ENCODE measurements at regions not wholly inside any gene's neighbourhood (a gene's known extent, or its start where the extent isn't known, plus 50 kb on each side); places are given as distances from the start of the nearest gene placed in this dataset.

DNA sequence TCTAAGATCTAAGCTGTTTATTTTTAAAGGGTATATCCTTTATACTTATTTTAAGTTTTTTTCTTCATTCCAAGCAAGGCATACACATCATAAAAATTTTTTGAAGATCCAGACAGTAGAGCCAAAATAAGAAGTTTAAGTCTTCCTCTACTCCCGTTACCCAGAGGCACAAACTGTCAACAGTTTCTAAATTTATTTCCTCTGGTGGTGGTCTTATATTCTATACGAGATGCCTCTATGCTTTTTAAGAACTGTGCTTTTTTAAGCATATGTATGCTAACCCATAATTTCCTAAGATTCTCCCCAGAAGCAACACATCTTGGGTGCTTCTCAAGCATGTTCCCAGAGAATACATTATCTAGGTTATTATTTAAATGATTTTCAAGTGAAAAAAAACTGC lies 383.6 kb downstream of the COG6 start:
- no peak overlapping the region for H2BK15ac ChIP-seq (ENCODE audit: low read depth, poor library complexity, severe bottlenecking)
- H3K23ac ChIP-seq (ENCODE audit: low read length in 2 of 2) = no peak overlapping the region
- no peak for DNase-seq
- H3K9ac ChIP-seq (ENCODE audit: low read length) = no peak overlapping the region
- WGBS = no CpG with 5 or more reads among the region's 2 CpGs
- no peaks in the 10 kb centered on the region for H3K36me3 ChIP-seq (ENCODE audit: control insufficient read depth in 1 of 2, insufficient read depth in 2 of 2, low read depth in 1 of 2, low read length in 2 of 2)
- H3K4me2 ChIP-seq (ENCODE audit: low read length, poor library complexity, severe bottlenecking) = no peak overlapping the region
- peaks cover 0 to 35% of the 10 kb centered on the region in 2 experiments for H3K27me3 ChIP-seq (ENCODE audit: control insufficient read depth in 1 of 2, insufficient read depth in 1 of 2, low read length in 2 of 2)
- no peak overlapping the region for H3K18ac ChIP-seq (ENCODE audit: low read depth in 1 of 2, low read length in 2 of 2)
- no peak overlapping the region for H3K14ac ChIP-seq (ENCODE audit: low read length in 2 of 2)
- H3K4me1 ChIP-seq (ENCODE audit: control insufficient read depth, insufficient read depth, low read depth, low read length) = no peaks in the 10 kb centered on the region
- no peak overlapping the region for H3K27ac ChIP-seq (ENCODE audit: low read length, poor library complexity, severe bottlenecking)
- no peak overlapping the region for H3K4ac ChIP-seq (ENCODE audit: low read depth in 1 of 2, low read length in 2 of 2)
- no peak overlapping the region for H4K91ac ChIP-seq (ENCODE audit: low read length)
- H3K79me1 ChIP-seq (replicated peaks; ENCODE audit: low read length, poor library complexity, severe bottlenecking) = no peaks in the 10 kb centered on the region
- H4K8ac ChIP-seq (ENCODE audit: low read length) = no peak overlapping the region
- no peak overlapping the region for H2AFZ ChIP-seq (ENCODE audit: low read depth, low read length)
- no peak overlapping the region for H2BK5ac ChIP-seq (ENCODE audit: low read depth, low read length, poor library complexity, severe bottlenecking)
- no peak overlapping the region for H2AK5ac ChIP-seq (ENCODE audit: low read length, severe bottlenecking)
- H2BK12ac ChIP-seq (ENCODE audit: low read length in 2 of 2) = no peak overlapping the region
- H3K9me3 ChIP-seq (ENCODE audit: control insufficient read depth, low read length) = no peaks in the 10 kb centered on the region
- no peak overlapping the region for H3K4me3 ChIP-seq (ENCODE audit: insufficient read depth in 1 of 2, low read depth in 1 of 2, low read length in 2 of 2)
- H2BK120ac ChIP-seq (ENCODE audit: low read depth, low read length) = no peak overlapping the region

DNA sequence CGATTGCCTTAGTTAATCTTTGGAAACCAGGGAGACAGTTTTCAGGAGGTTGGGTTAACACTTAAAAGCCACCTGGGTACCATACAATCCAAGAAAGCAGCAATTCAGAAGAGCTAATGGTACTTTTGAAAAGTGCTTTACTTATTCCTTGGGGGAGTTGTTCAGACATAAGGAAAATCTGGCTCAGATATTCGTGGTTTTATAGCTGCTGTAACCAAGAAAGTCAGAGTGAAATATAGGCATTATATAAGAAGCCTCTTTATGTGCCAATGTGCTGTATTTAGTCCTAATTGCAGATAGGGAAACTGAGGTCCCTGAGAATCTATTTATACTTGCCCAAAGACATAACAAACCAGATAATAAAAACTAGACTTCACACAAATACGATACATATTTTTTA lies 387.5 kb downstream of the COG6 start:
- WGBS = 85% methylated on average over 2 of the region's 3 CpGs
- H2AK5ac ChIP-seq (ENCODE audit: low read length, severe bottlenecking) = no peak overlapping the region
- H3K36me3 ChIP-seq (ENCODE audit: control insufficient read depth in 1 of 2, insufficient read depth in 2 of 2, low read depth in 1 of 2, low read length in 2 of 2) = no peaks in the 10 kb centered on the region
- H3K27ac ChIP-seq (ENCODE audit: low read length, poor library complexity, severe bottlenecking) = no peak overlapping the region
- H2BK5ac ChIP-seq (ENCODE audit: low read depth, low read length, poor library complexity, severe bottlenecking) = no peak overlapping the region
- H3K23ac ChIP-seq (ENCODE audit: low read length in 2 of 2) = no peak overlapping the region
- no peak overlapping the region for H3K18ac ChIP-seq (ENCODE audit: low read depth in 1 of 2, low read length in 2 of 2)
- DNase-seq = no peak
- no peak overlapping the region for H3K4me2 ChIP-seq (ENCODE audit: low read length, poor library complexity, severe bottlenecking)
- H2AFZ ChIP-seq (ENCODE audit: low read depth, low read length) = no peak overlapping the region
- H2BK120ac ChIP-seq (ENCODE audit: low read depth, low read length) = no peak overlapping the region
- H4K8ac ChIP-seq (ENCODE audit: low read length) = no peak overlapping the region
- H3K14ac ChIP-seq (ENCODE audit: low read length in 2 of 2) = no peak overlapping the region
- no peak overlapping the region for H2BK15ac ChIP-seq (ENCODE audit: low read depth, poor library complexity, severe bottlenecking)
- no peaks in the 10 kb centered on the region for H3K9me3 ChIP-seq (ENCODE audit: control insufficient read depth, low read length)
- no peaks in the 10 kb centered on the region for H3K4me1 ChIP-seq (ENCODE audit: control insufficient read depth, insufficient read depth, low read depth, low read length)
- no peak overlapping the region for H3K4ac ChIP-seq (ENCODE audit: low read depth in 1 of 2, low read length in 2 of 2)
- no peak overlapping the region for H3K9ac ChIP-seq (ENCODE audit: low read length)
- no peak overlapping the region for H4K91ac ChIP-seq (ENCODE audit: low read length)
- no peak overlapping the region for H3K4me3 ChIP-seq (ENCODE audit: insufficient read depth in 1 of 2, low read depth in 1 of 2, low read length in 2 of 2)
- H3K27me3 ChIP-seq (ENCODE audit: control insufficient read depth in 1 of 2, insufficient read depth in 1 of 2, low read length in 2 of 2) = peaks cover 0 to 52% of the 10 kb centered on the region in 2 experiments
- H3K79me1 ChIP-seq (replicated peaks; ENCODE audit: low read length, poor library complexity, severe bottlenecking) = no peaks in the 10 kb centered on the region
- no peak overlapping the region for H2BK12ac ChIP-seq (ENCODE audit: low read length in 2 of 2)

DNA sequence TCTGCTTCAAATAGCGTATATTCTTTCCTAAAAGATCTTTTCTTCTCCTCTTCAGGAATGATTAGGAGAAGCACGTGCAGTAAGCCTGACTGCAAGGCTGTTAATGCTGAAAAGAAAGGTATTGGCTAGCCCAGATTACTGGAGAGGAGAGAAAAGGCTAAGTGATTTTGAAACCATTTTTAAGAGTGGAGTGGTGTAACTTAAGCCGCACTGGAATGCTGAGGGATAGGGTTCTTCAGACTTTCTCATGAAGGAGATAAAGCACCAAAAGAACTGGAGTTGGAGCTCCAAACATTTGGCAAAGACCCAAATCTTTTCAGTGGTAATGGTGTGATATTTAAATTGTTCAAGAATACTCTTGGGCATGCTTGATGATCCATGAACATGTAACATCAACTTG lies 388.3 kb downstream of the COG6 start:
- no peak overlapping the region for H3K23ac ChIP-seq (ENCODE audit: low read length in 2 of 2)
- WGBS = 92% methylated on average over 3 of the region's 3 CpGs
- H2BK120ac ChIP-seq (ENCODE audit: low read depth, low read length) = no peak overlapping the region

DNA sequence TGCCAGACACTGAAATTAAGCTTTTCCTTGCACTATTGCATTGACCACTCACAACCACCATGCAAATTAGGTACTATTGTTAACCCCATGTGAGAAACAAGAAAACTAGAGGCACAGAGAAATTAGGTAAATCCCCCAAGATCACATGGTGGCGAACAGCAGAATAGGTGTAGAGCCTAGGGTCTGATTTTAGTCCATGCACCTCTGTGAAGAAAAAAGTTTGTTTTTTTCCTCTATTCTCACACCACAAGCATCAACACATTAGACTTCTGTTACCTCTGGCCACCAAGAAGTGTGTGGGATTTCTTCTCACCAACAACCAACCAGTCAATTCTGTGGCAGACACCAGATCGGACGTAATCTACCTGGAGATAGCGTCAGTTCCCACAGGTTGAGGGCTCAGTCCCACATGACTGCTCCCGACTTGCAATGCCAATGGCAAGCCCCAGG lies 391.9 kb downstream of the COG6 start:
- H2BK120ac ChIP-seq (ENCODE audit: low read depth, low read length) = no peak overlapping the region
- no peaks in the 10 kb centered on the region for H3K4me1 ChIP-seq (ENCODE audit: control insufficient read depth, insufficient read depth, low read depth, low read length)
- no peak overlapping the region for H2BK15ac ChIP-seq (ENCODE audit: low read depth, poor library complexity, severe bottlenecking)
- no peak overlapping the region for H2AK5ac ChIP-seq (ENCODE audit: low read length, severe bottlenecking)
- H3K23ac ChIP-seq (ENCODE audit: low read length in 2 of 2) = no peak overlapping the region
- H3K4ac ChIP-seq (ENCODE audit: low read depth in 1 of 2, low read length in 2 of 2) = no peak overlapping the region
- no peak overlapping the region for H2AFZ ChIP-seq (ENCODE audit: low read depth, low read length)
- no peak overlapping the region for H2BK5ac ChIP-seq (ENCODE audit: low read depth, low read length, poor library complexity, severe bottlenecking)
- H3K79me1 ChIP-seq (replicated peaks; ENCODE audit: low read length, poor library complexity, severe bottlenecking) = no peaks in the 10 kb centered on the region
- no peaks in the 10 kb centered on the region for H3K36me3 ChIP-seq (ENCODE audit: control insufficient read depth in 1 of 2, insufficient read depth in 2 of 2, low read depth in 1 of 2, low read length in 2 of 2)
- no peak overlapping the region for H3K18ac ChIP-seq (ENCODE audit: low read depth in 1 of 2, low read length in 2 of 2)
- H4K91ac ChIP-seq (ENCODE audit: low read length) = no peak overlapping the region
- peaks cover 0 to 54% of the 10 kb centered on the region in 2 experiments for H3K27me3 ChIP-seq (ENCODE audit: control insufficient read depth in 1 of 2, insufficient read depth in 1 of 2, low read length in 2 of 2)
- H3K9me3 ChIP-seq (ENCODE audit: control insufficient read depth, low read length) = no peaks in the 10 kb centered on the region
- no peak overlapping the region for H3K9ac ChIP-seq (ENCODE audit: low read length)
- no peak overlapping the region for H3K4me2 ChIP-seq (ENCODE audit: low read length, poor library complexity, severe bottlenecking)
- no peak overlapping the region for H2BK12ac ChIP-seq (ENCODE audit: low read length in 2 of 2)
- no peak overlapping the region for H3K14ac ChIP-seq (ENCODE audit: low read length in 2 of 2)
- H3K4me3 ChIP-seq (ENCODE audit: insufficient read depth in 1 of 2, low read depth in 1 of 2, low read length in 2 of 2) = no peak overlapping the region
- DNase-seq = no peak
- H4K8ac ChIP-seq (ENCODE audit: low read length) = no peak overlapping the region
- 92% methylated on average over 5 of the region's 5 CpGs for WGBS
- no peak overlapping the region for H3K27ac ChIP-seq (ENCODE audit: low read length, poor library complexity, severe bottlenecking)

More for the DNA sequence above, 388.3 kb downstream of the COG6 start:
- no peak overlapping the region for H3K4me3 ChIP-seq (ENCODE audit: insufficient read depth in 1 of 2, low read depth in 1 of 2, low read length in 2 of 2)
- no peaks in the 10 kb centered on the region for H3K79me1 ChIP-seq (replicated peaks; ENCODE audit: low read length, poor library complexity, severe bottlenecking)
- no peak overlapping the region for H4K91ac ChIP-seq (ENCODE audit: low read length)
- H2BK12ac ChIP-seq (ENCODE audit: low read length in 2 of 2) = no peak overlapping the region
- H3K9me3 ChIP-seq (ENCODE audit: control insufficient read depth, low read length) = no peaks in the 10 kb centered on the region
- H3K4ac ChIP-seq (ENCODE audit: low read depth in 1 of 2, low read length in 2 of 2) = no peak overlapping the region
- no peak overlapping the region for H3K18ac ChIP-seq (ENCODE audit: low read depth in 1 of 2, low read length in 2 of 2)
- H3K4me2 ChIP-seq (ENCODE audit: low read length, poor library complexity, severe bottlenecking) = no peak overlapping the region
- no peak overlapping the region for H3K9ac ChIP-seq (ENCODE audit: low read length)
- H2AFZ ChIP-seq (ENCODE audit: low read depth, low read length) = no peak overlapping the region
- H3K27me3 ChIP-seq (ENCODE audit: control insufficient read depth in 1 of 2, insufficient read depth in 1 of 2, low read length in 2 of 2) = peaks cover 0 to 53% of the 10 kb centered on the region in 2 experiments
- H2BK15ac ChIP-seq (ENCODE audit: low read depth, poor library complexity, severe bottlenecking) = no peak overlapping the region
- no peak overlapping the region for H2AK5ac ChIP-seq (ENCODE audit: low read length, severe bottlenecking)
- H3K4me1 ChIP-seq (ENCODE audit: control insufficient read depth, insufficient read depth, low read depth, low read length) = no peaks in the 10 kb centered on the region
- H3K14ac ChIP-seq (ENCODE audit: low read length in 2 of 2) = no peak overlapping the region
- no peaks in the 10 kb centered on the region for H3K36me3 ChIP-seq (ENCODE audit: control insufficient read depth in 1 of 2, insufficient read depth in 2 of 2, low read depth in 1 of 2, low read length in 2 of 2)
- H4K8ac ChIP-seq (ENCODE audit: low read length) = no peak overlapping the region
- H3K27ac ChIP-seq (ENCODE audit: low read length, poor library complexity, severe bottlenecking) = no peak overlapping the region
- H2BK5ac ChIP-seq (ENCODE audit: low read depth, low read length, poor library complexity, severe bottlenecking) = no peak overlapping the region
- no peak for DNase-seq
